NCI-H510A (cell line): ENCODE measurements at regions not wholly inside any gene's neighbourhood (a gene's known extent, or its start where the extent isn't known, plus 50 kb on each side); places are given as distances from the start of the nearest gene placed in this dataset.
"Not testable (repeated sequence)": the region's sequence is repeated elsewhere in the genome, so short reads cannot be mapped to it uniquely, and the experiment has no call there.

Source experiments
- DNase-seq: peaks from one replicate; lab custom pipeline; 2025; lab: John Stamatoyannopoulos, UW

DNA sequence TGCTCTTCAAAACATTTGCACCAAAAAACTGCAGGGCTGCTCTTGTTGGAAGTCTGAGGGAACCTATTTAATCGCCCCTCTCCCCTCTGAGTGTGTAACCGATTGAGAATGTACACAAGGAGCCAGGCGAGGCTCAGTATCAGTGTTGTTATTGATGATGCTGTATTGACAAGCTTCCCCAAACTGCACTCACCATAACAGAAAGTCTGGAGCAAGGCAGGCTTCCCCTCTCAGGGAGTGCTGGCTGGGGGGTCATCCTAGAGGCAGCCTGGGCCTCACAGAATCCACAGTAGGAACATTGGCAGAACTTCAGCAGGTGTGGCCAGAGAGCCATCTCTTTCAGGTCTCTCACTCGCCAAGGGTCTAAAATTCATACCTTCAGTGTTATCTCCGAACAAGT, 58.1 kb upstream of the TUNAR start:
- no peak for DNase-seq

DNA sequence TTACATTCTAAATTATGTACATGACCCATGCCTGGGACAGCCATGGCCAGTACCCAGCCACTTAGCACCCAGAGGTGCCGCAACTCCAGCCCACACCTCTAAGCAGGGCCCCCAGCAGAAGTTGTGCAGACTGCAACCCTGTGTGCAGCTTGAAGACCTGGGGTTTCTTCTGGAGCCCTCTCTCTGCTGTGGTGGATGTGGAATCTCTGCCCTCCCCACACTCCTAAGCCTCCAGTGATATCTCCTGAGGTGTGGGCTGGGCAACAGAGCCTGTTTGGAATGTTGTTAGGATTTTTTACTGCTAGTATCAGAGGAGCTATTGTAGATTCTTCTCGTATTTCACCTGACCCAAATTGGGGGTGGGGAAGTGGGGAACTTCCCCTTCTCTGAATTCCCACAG, 59.4 kb upstream of the TUNAR start:
- DNase-seq = no peak

GRCh38 chr14:95816539-95816938, 60.1 kb upstream of the TUNAR start:
- no peak for DNase-seq

DNA sequence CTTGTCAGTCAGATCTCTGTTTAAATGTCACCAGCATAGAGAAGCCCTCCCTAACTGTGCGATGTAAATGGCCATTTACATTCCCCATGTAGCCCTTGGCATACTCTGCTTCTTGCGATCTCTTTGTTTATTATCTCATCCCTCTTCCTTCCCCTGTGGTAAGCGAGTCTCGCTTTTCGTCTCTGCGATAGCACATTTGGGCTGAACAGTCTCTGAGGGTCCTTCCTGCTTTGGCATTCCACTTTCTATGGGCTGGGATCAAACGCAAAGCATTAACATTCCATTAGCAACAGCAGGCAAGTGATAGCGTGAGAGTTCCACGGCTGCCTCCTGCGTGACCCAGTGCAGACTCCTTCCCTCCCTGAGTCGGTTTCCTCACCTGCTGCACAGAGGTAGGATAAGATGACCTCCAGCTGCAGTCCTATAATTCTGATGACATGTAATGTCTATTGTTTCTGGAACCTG, 61.4 kb upstream of the TUNAR start:
- no peak for DNase-seq

DNA sequence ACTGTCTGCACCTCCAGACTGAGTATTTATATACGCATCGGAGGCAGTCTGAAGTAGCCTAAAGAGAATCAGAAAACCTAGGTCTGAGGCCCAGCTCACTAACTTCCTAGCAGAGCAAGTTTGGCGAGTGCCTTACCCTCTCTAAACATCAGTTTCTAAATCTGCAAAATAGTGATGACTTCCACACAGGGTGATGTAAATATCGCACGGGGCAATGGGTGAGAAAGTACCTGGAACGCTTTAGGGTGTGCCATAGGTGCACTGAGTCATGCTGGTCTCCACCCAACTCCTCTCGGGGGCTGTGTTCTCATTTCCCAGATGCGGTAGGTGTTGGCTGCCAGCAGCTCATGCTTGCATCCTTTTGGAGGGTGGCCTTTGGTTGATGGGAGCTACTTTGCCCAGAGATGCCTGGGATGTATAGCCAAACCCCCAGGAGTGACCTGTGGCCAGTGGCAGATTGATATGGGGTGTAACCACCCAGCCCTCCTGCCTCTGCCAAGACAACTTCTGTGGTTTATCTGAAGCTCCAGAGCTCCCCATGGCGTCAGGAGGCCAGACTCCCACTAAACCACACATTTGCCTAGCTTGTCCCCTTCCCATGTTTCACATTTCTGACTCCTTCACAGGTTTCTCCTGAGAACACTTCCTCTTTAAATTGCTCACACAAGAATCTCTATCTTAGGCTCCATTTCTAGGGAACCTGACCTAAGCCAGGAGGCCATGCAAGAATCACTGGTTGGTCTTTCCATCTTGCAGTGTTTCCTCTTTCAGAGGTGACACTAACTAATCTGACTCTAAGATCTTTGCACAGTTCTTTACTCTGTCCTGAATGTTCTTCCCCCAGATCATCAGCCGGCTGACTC, 62.0 kb upstream of the TUNAR start:
- no peak for DNase-seq

DNA sequence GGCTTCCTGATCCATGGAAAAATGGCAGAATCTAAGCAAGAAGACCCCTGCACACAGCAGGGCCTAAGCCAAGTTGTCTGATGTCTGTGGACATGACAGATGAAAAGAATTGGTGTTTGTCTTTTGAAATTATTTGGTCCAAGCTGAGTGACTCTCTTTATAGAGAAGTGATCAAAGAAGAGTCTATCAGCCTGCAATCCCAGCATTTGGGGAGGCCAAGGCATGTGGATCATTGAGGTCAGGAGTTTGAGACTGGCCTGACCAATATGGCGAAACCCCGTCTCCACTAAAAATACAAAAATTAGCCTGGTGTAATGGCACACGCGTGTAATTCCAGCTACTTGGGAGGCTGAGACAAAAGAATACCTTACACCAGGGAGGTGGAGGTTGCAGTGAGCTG, 64.8 kb upstream of the TUNAR start:
- DNase-seq = no peak

DNA sequence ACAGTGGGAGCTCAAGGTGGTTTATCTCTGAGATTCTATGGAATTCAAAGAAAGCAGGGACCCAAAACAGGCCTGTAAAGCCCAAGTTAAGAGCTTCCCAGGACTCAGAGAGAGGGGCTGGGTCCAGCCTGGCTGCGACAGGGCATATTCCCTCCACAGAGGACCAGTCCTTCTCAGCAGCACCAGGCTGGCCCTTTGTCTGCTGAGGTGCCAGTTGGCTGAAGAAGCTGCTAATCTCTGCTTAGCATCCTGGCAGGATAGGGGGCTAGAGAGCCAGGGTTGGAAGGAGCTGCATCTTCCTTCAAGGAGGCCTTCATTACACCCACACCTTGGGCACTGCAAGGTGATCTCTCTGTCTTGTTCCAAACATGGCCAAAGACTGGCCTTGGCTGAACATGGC, 68.3 kb upstream of the TUNAR start:
- DNase-seq = no peak

DNA sequence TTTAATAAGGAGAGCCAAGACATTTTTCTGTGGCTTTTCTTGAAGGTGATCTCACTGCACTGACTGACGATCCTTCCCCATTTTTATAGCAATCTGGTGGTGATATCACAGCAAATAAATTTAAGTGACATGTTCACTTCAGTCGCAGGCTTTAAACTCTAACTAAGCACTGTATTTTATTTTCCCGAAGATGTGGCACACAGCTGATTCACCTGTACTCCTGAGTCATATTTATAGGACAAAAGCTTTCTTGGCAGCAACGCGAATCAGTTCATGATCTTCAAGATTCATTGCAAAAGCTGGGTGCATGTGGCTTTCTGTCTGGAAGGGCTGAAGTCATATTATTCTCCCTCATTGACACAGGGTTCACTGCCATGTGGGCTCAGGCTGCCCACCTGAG, 79.8 kb upstream of the TUNAR start:
- no peak for DNase-seq

- no peak for DNase-seq
Observed at GRCh38 chr14:95787941-95788340, 74.0 kb upstream of the TCL1A start.

GRCh38 chr14:95786566-95786965, 72.6 kb upstream of the TCL1A start:
- DNase-seq = no peak

DNA sequence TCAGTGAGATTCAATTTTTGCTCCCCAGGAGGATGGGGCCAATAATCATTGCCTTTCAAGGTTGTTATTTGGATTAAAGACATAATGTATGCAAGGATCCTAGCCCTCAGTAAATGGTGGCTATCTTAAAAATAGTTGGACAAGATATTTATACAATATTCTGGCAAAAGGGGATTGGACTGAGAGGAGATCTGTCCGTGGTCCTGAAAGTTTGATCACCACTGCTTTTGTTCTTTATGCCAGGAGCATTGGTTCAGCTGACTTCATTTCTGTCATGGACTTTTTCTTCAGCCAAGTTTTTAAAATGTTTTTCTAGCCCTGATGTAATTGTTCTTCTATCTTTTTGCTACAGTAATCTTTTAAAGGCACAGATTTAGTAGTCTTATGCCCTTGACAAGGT, 70.2 kb upstream of the TCL1A start:
- no peak for DNase-seq

- no peak for DNase-seq
Observed at GRCh38 chr14:95776798-95777534, 63.0 kb upstream of the TCL1A start.

GRCh38 chr14:95774265-95775160, 60.6 kb upstream of the TCL1A start:
- DNase-seq = peak; percentile 7

DNA sequence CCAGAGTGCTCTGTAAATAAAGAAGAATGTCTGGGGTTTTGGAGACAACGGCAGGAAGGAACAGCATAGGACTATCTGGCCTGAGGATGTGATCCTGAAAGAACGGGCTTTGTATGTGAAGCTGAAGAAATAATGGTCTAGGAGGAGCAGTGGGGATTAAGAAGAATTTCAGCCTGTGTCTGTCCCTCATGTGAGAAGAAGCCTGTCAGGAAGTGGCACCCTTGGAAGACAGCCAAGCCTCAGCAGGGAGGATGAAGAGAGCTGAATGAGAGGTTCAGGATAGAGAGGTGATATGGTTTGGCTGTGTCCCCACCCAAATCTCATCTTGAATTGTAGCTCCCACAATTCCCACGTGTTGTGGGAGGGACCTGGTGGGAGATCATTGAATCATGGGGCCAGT, 56.9 kb upstream of the TCL1A start:
- DNase-seq = peak; percentile 36

DNA sequence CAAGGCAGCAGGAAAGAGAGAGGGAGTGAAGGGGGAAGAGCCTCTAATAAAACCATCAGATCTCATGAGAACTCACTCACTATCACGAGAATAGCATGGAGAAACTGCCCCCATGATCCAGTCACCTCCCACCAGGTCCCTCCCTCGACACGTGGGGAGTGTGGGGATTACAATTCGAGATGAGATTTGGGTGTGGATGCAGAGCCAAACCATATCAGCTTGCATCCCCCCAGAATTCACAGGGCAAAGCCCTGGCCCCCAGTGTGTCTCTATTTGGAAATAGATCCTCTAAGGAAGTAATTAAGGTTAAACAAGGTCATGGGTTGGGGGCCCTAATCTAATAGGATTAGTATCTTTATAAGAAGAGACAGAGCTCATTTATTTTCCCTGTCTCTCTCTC, 56.1 kb upstream of the TCL1A start:
- DNase-seq = no peak

GRCh38 chr14:95769431-95769830, 55.5 kb upstream of the TCL1A start:
- not testable (repeated sequence) for DNase-seq

GRCh38 chr14:95765051-95765450, 51.1 kb upstream of the TCL1A start:
- no peak for DNase-seq

GRCh38 chr14:95763875-95764274, 50.0 kb upstream of the TCL1A start:
- DNase-seq = no peak
